Dermis microvascular lymphatic vessel endothelial cell (primary cell): ENCODE measurements at regions not wholly inside any gene's neighbourhood (a gene's known extent, or its start where the extent isn't known, plus 50 kb on each side); places are given as distances from the start of the nearest gene placed in this dataset.

Experiments
- DNase-seq, 2 donors: peaks; one replicate each; pipeline versions ENCODE4 v3.0.0 to v3.0.0-alpha.2; 2010; ENCODE audit warnings: low read depth in 2 of 2

DNA sequence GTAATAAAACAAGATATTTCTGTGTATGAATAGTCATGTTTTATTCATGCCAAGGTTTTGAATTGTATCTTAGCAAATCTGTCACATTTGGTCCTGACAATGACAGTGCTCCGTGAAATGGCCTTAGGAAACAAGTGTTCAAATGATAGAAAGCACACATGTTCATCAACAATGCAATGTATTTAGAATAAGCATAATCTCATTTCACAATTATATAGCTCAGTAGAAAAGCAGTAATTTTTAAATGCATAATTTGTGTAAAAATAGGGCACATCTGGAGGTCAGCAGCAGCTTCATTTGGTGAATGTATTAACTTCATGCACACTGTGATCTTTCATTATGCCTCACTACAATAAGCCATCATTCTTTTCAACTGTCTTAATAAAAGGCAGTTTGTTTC, 380.4 kb downstream of the GPM6A start:
- no peak for DNase-seq

DNA sequence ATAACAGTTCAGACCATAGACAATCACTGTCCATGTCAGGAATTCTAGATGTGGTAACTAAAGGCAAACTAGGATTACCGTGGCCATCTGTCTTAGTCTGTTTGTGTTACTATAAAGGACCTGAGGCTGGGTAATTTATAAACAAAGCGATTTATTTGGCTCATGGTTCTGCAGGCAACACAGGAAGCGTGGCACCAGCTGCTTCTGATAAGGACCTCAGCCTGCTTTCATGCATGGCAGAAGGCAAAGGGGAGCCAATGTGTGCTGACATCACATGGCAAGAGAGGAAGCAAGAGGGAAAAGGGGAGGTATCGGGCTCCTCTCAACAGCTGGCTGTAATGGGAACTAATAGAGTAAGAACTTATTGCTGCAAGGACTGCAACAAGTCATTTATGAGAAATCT, 376.7 kb downstream of the GPM6A start:
- peak in 1 of 2 donors; percentile 10 for DNase-seq

DNA sequence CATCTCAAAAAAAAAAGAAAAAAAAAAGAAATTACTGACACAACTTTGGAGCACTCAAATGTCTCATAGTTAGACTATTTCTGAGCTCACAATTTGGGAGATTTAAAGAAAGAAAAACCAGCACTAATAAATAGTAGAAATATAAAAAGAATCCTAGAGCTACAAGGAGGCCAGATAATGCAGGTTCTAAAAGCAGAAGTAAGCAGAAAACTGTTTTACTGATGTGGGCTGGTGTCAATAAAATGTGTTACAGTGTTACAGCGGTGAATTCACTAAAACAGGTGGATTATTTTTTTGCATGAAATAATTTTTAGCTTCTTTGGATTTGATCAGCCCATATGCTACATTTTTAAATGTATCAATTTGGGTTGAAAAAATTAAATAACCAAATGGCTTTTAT, 375.9 kb downstream of the GPM6A start:
- no peak for DNase-seq

DNA sequence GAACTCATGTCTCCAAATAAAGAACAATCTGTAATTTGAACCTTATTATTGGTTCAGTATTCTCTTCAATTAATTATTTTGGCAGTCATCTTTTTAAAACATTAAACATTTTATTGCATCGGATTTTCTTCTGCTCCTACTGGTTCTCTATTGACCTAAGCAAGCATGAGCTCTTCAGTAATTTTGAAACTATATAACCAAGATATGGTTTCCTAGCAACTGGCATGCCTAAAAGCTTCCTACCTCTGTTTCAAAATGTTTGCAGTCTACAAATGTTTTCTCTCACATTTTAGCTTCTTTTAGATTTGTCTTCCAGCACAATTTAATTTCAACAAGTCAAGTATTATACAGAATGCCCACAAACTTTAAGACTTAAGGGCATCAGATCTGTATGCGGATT, 371.3 kb downstream of the GPM6A start:
- DNase-seq = no peak

DNA sequence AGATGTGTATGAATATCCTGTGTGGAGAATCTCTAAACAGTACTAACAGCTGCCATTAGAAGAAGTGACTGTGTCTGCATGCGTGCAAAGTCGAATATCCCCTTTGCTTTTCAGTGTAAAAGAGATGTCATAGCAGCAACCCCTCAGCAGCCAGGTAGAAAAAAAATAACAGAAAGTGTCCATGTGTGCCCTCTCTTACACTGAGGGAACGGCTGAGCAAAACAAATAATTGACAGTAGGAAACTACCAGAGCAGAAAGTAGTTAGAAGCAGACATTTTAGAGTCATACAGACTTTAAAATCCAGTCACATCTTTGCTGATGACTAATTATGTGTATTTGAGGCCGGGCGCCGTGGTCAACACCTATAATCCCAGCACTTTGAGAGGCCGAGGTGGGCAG, 370.8 kb downstream of the GPM6A start:
- DNase-seq = no peak

DNA sequence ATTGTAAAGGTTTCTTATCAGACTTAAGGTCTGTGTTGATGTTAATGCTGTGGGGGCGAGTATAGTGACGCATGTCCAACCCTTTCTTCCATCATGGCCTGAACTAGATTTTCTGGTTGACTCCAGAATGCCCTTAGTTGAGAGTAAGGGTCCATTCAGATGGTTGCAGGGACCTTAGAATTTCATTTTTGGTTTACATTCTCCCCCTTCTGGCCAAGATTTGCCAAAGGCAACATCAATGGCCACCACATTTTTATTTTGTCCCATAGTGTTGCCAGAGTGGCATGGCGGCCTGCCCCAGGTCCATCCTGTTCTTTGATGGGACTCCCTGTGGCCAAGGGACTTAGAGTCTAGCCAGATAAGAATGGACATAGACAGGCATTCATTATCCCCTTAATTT, 368.5 kb downstream of the GPM6A start:
- no peak for DNase-seq

DNA sequence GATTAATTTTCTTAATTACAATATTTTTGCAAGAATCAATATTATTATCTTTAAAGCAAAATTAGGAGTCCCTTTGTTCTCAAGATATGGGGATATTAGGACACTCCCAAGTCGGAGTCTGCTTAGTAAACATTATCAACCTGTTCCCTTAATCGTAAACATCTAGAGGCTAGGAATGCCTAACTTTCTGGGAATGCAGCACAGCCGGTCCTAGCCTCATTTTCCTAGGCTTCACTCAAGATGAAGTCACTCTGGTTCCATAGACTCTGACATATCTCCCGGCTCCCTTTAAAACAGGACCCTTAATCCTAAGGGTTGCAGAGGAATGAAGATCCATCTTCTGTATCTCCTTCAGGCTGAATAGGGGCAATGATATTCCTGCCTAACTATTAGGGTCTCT, 367.6 kb downstream of the GPM6A start:
- DNase-seq = no peak

DNA sequence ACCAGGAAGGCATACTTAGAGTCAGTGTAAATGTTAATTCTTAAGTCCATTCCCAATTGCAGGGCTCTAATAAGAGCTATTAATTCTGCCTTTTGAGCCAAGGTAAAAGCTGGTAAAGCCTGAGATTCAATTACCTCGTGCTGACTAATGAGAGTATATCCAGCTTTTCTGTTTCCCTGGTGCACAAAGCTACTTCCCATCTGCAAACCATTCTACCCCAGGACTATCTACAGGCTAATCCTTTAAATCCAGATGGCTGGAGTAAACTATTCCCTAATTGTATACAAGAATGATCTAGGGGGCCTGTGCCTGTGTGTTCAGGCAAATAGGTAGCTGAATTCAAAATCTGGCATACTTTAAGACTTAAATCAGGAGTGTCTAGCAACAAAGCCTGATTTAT, 365.0 kb downstream of the GPM6A start:
- no peak for DNase-seq

DNA sequence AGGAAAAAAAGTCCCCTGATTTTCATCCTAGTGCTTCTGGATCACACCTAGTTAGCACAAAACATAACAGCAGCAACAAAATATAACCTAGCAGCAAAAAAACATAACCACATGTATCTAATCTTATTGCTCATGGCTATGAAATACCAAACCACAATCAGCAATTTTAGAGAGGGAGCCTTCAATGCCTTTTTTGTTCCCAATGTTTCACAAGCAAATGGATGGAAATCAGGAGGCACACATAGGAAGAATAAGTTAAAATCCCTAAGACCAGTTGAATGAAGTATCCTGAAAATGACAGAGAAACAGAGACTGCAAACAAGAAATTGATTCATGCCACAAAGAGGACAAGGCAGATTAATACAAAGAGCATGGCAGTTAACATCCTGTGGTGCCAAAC, 361.6 kb downstream of the GPM6A start:
- DNase-seq = no peak

DNA sequence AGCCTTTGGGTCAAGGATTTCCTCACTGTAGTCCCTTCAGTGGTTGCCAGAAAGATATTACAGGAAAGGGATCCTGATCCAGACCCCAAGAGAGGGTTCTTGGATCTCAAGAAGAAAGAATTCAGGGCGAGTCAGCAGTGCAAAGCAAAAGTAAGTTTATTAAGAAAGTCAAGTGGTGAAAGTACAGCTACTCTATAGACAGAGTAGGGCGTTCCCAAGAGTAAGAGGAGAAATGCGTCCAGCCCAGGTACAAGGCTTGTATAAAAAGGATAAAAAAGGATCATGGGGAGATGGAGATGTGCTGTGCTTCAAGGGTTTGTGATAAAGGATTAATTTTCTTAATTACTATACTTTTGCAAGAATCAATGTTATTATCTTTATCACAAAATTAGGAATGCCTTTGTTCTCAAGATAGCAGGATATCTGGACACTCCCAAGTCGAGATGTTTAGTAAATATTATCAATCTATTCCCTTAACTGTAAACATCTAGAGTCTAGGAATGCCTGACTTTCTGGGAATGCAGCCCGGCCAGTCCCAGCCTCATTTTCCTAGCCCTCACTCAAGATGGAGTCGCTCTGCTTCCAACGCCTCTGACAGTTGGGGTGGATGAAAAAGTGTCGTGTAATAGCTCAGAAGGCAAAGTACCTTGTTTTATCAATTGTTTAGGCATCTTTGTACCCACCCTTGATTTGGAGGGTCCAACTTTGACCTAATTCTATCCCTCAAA, 360.7 kb downstream of the GPM6A start:
- no peak for DNase-seq

DNA sequence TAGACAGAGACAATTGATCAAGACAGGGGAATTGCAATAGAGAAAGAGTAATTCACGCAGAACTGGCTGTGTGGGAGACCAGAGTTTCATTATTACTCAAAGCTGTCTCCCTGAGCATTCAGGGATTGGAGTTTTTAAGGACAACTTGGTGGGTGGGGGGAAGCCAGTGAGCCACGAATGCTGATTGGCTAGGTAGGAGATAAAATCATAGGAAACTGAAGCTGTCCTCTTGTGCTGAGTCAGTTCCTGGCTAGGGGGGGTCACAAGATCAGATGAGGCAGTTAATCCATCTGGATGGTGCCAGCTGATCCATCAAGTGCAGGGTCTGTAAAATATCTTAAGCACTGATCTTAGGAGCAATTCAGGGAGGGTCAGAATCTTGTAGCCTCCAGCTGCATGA, 358.6 kb downstream of the GPM6A start:
- no peak for DNase-seq

DNA sequence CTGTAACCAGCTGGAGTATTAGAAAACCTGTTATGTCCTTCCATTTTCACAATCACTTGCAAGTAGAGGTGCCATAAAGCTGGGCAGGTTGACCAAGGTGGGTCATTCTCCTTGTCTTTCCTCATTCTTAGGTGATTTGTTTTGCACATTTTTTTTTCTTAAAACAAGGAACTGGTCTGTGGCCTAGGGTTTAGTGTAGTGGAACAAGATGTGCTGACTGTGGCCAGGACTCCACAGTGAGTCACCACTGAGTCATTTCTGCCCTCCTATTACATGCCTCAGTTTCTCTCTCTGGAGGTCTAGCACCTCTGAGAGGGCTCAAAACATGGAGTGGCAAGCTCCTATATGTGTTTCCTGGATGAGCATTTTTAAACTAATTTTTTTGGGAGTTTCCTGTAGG, 355.9 kb downstream of the GPM6A start:
- no peak for DNase-seq

DNA sequence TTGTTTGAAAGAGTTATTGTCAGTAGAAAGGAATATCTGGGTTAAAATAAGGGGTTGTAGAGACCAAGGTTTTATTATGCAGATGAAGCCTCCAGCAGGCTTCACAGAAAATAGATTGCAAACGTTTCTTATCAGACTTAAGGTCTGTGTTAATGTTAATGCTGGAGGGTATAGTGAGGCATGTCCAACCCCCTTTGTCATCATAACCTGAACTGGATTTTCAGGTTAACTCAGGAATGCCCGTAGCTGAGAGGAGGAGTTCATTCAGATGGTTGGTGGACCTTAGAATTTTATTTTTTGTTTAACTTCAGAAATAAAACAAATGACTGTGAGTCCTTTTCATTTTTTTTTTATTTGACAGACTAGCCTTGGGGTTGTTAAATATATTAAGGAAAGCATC, 354.1 kb downstream of the GPM6A start:
- DNase-seq = no peak

DNA sequence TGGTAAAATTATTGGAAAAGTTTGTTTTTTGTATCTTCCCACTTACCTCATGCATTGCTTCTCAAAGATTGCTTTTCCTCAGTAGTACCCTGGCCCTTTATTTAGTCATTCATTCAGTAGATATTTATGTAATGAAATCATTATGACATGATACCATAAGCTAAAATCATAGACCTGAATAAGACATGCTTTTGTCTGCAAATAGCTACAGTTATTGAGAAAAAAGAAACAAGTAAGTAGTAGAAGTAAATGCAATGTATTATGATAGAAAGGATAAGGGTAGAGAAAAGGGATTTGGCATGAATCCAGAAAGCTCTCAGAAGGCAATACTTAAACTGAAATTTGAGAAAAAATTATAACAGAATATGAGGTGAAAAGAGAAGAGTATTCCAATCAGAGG, 352.5 kb downstream of the GPM6A start:
- DNase-seq = no peak

DNA sequence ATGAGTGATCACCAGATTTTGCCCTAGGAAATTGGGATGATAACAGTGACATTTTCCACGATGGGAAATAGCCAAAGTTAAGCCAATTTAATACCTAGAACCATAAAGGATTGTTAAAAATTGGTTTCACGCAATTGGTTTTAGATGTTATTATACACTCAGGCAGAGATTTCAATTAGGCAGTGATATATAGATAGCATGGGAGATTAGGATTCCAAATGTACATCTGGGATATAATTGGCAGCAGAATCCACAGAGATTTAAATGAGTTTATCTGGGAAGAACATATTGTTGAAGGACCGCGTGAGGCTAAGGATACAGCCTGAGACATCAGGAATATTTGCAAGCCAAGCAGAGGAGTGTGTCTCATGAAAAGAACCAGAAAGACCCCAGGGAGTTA, 351.6 kb downstream of the GPM6A start:
- DNase-seq = no peak

DNA sequence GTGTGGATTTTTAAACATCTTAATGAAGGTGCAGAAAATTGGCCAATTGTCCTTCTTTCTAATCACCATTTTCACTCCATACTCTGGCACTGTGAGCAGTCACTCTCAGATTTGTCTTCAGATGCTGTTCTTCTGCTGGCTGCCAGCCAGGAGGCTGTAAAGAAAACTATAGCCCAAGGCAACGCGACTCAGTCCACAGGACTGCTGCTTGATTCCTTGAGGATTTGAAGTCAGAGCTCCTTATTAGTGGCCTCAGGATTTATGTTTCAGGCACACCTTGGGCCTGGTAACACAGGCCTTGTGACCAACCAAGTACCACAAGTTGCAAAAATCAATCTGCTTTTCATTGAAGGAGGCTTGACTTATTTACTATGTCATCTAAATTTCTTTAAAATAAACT, 342.6 kb downstream of the GPM6A start:
- no peak for DNase-seq

DNA sequence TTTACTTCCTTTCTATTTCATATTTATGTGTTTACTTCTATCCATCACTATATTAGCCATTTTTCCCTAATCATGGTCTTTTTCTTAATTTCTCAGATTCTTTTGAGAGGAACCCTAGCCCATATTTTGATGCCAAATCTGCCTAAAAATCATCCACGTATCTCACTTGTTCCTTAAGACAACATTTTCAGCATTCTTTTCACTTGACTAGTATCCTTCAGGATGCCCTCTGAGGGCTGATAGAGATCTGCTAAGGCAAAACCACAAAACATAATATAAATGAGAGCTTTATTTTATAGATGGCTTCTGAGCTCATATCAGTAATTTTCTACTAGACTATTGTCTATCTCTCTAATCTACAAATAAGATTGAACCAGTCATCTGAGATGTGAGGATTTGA, 341.9 kb downstream of the GPM6A start:
- no peak for DNase-seq

DNA sequence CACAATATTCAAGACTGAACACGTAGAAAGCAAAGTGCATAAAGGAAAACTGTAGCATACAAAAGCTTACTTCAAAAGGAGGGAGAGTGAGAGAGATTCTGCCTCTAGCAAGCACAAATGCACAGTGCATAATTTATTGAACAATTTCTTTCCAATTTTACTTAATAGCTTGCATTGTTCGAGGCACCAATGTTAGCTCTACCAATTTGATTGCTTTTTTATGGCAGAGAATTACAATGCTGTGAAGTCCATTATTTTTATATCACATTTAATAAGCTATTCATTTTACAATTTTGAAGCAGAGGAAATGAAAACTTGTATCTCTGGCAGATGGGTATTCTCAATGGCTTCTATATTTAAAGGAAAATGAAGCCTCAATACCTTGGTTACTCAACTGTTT, 331.7 kb downstream of the GPM6A start:
- DNase-seq = no peak

DNA sequence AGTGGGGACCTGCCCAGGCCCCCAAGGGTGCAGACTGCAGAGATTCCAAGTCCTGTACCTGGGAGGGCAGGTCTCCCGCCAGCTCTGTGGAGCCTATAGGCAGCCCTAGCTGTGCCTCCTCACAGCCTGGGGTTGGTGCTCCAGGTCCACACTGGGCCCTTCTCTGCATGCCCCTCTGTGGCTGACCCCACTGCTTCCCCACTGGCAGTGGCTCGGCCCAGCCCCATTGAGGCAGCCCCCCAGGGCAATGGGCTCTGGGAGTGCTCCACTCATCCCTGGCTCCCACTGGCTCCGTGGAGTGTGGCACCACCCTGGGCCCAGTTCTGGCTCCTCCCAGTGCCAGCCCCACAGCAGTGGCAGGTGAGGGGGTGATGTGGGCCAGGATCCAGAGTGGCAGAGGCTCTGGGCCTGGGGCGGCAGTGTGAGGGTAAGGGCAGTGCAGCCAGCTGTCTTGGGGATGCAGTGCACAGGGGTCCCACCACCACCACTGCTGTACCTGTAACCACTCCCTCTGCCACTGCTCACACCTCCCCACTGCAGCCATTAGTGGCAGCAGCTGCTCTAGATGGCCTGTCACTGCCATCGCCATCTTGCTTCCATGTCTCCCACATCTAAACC, 312.2 kb downstream of the GPM6A start:
- DNase-seq = no peak

DNA sequence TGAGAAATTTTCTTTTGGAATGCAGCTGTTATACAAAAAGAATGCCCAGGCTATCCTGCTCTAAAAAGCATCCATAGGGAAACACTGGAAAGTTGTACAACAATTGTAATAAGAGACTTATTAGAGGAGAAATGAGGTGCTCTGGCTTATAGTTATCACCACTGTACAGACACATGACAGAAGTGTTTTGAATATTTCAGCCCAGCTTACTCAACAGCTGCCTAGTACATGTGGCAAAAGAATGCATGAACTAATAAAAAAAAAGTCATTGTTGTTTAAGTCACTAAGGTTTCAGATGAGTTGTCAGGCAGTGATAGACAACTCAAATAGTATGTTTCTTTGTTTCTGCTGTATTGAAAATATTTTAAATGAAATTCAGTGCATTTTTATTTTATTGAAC, 307.7 kb downstream of the GPM6A start:
- DNase-seq = no peak

DNA sequence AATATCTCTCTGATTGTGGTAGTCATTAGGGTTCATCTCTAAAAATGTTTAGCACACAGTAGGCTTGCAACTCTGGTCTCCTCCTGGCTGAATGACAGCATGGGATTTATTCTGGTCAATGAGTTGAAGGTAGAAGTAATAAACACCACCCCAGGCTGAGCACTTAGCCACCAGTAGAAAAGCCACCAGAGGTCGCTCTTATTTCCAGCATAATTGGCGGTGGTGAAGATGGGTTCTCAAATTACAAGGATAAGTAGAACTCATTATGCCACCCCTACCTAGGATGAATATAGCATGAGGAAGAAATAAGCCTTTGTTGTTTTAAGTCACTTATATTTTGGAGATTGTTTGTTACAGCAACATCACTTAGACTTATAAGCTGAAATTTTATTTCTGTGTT, 302.7 kb downstream of the GPM6A start:
- no peak for DNase-seq

DNA sequence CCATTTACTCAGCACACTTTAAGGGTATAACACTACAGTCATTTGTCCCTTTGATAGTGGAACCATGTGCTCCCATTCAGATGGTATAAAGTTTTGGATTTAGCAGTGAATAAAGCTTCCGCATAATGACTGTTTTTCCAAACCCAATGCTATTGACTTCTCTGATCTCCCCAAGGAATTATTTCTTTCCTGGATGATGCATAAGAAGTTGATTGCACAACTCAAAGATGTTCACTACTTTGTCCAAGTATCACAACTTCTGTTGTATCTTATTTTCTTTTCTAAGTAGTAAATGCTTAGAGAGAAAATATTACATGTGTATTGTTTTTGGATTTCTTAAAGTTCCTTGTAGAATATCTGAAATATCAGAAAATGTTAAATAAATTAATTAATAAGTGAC, 300.2 kb downstream of the GPM6A start:
- no peak for DNase-seq

DNA sequence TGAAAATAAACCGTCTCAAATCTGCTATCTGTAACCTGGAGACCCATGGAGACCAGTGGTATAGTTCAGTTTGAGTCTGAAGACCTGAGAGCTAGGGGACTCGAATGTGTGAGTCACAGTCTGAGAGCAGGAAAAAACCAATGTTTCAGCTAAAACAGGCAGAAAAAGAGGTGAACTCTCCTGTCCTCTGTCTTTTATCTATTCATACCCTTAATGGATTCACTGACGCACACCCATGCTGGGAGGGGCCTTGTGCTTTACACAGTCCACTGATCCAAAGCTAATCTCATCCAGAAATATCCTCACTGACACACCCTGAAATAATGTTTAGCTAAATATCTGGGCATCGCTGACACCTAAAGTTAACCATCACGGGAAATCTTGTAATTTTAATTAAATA, 297.9 kb downstream of the GPM6A start:
- no peak for DNase-seq

DNA sequence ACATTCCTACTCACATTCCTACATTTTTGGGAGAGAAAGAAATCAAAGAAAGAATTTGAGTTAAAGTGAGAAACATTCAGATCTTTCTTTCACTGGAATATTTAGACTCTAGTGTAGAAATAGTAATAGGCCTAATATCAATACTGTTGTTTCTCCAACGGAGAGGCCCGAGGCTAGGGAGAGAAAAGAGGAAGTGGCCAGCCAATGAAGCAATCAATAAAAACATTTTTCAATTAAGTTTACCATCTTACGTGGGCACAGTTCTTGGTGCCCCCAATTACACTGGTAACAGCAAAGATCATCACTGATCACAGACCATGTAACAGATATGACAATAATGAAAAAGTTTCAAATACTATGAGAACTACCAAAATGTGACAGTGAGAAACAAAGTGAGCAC, 281.4 kb downstream of the GPM6A start:
- no peak for DNase-seq
